ENCODE measurements at regions not wholly inside any gene's neighbourhood (a gene's known extent, or its start where the extent isn't known, plus 50 kb on each side); places are given as distances from the start of the nearest gene placed in this dataset.

GRCh38 chr16:51853586-51853985 lies 693.4 kb downstream of the TOX3 start:
- TF ChIP-seq RAD21 (IDR thresholded peaks at IDR 0.05; ENCODE audit: low read depth) = no peak
- TF ChIP-seq TCF12 (IDR thresholded peaks at IDR 0.05; ENCODE audit: low read depth) = no peak
- no peak for TF ChIP-seq EP300 (IDR thresholded peaks at IDR 0.05; ENCODE audit: borderline replicate concordance)
- TF ChIP-seq TEAD4 (IDR thresholded peaks at IDR 0.05) = no peak
- TF ChIP-seq CEBPB (IDR thresholded peaks at IDR 0.05) = no peak
- no peak for TF ChIP-seq YY1 (IDR thresholded peaks at IDR 0.05; ENCODE audit: low read depth)
- TF ChIP-seq MAX (IDR thresholded peaks at IDR 0.05) = no peak
- no peak for TF ChIP-seq NFIC (IDR thresholded peaks at IDR 0.05)
- no peak for TF ChIP-seq FOXM1 (IDR thresholded peaks at IDR 0.05; ENCODE audit: borderline replicate concordance, low read depth)
- TF ChIP-seq TAF1 (IDR thresholded peaks at IDR 0.05; ENCODE audit: low read depth) = no peak
- no peak for TF ChIP-seq CREB1 (IDR thresholded peaks at IDR 0.05; ENCODE audit: low read depth)
- TF ChIP-seq EGR1 (IDR thresholded peaks at IDR 0.05) = no peak

- TF ChIP-seq REST (IDR thresholded peaks at IDR 0.05; ENCODE audit: low read depth) = no peak
- no peak for TF ChIP-seq RAD21 (IDR thresholded peaks at IDR 0.05; ENCODE audit: low read depth)
- no peak for TF ChIP-seq MAX (IDR thresholded peaks at IDR 0.05)
- TF ChIP-seq EP300 (IDR thresholded peaks at IDR 0.05; ENCODE audit: borderline replicate concordance) = no peak
- TF ChIP-seq TEAD4 (IDR thresholded peaks at IDR 0.05) = no peak
- no peak for TF ChIP-seq TCF12 (IDR thresholded peaks at IDR 0.05; ENCODE audit: low read depth)
- no peak for TF ChIP-seq CEBPB (IDR thresholded peaks at IDR 0.05)
- no peak for TF ChIP-seq FOXM1 (IDR thresholded peaks at IDR 0.05; ENCODE audit: borderline replicate concordance, low read depth)
- no peak for TF ChIP-seq EGR1 (IDR thresholded peaks at IDR 0.05)
- TF ChIP-seq NFIC (IDR thresholded peaks at IDR 0.05) = no peak
Observed at GRCh38 chr16:51852892-51853291, 694.1 kb downstream of the TOX3 start.

- TF ChIP-seq CEBPB (IDR thresholded peaks at IDR 0.05) = no peak
- no peak for TF ChIP-seq REST (IDR thresholded peaks at IDR 0.05; ENCODE audit: low read depth)
- TF ChIP-seq EP300 (IDR thresholded peaks at IDR 0.05; ENCODE audit: borderline replicate concordance) = no peak
- TF ChIP-seq YY1 (IDR thresholded peaks at IDR 0.05; ENCODE audit: low read depth) = no peak
- TF ChIP-seq RAD21 (IDR thresholded peaks at IDR 0.05; ENCODE audit: low read depth) = no peak
- TF ChIP-seq TCF12 (IDR thresholded peaks at IDR 0.05; ENCODE audit: low read depth) = no peak
- no peak for TF ChIP-seq MAX (IDR thresholded peaks at IDR 0.05)
- TF ChIP-seq EGR1 (IDR thresholded peaks at IDR 0.05) = no peak
- TF ChIP-seq FOXM1 (IDR thresholded peaks at IDR 0.05; ENCODE audit: borderline replicate concordance, low read depth) = no peak
- no peak for TF ChIP-seq CREB1 (IDR thresholded peaks at IDR 0.05; ENCODE audit: low read depth)
- TF ChIP-seq NFIC (IDR thresholded peaks at IDR 0.05) = no peak
Observed at GRCh38 chr16:51851111-51851510, 695.8 kb downstream of the TOX3 start.

GRCh38 chr16:51849715-51850114 lies 697.2 kb downstream of the TOX3 start:
- no peak for TF ChIP-seq USF1 (IDR thresholded peaks at IDR 0.05)
- TF ChIP-seq ZBTB7A (IDR thresholded peaks at IDR 0.05; ENCODE audit: low read depth) = no peak

- TF ChIP-seq TCF12 (IDR thresholded peaks at IDR 0.05; ENCODE audit: low read depth) (no peak), MAX (IDR thresholded peaks at IDR 0.05) (no peak), RAD21 (IDR thresholded peaks at IDR 0.05; ENCODE audit: low read depth) (no peak), YY1 (IDR thresholded peaks at IDR 0.05; ENCODE audit: low read depth) (no peak), TAF1 (IDR thresholded peaks at IDR 0.05; ENCODE audit: low read depth) (no peak), ZBTB7A (IDR thresholded peaks at IDR 0.05; ENCODE audit: low read depth) (no peak), NFIC (IDR thresholded peaks at IDR 0.05) (no peak), TEAD4 (IDR thresholded peaks at IDR 0.05) (no peak)
Observed at GRCh38 chr16:51845586-51846305, 694.7 kb upstream of the SALL1 start.

- no peak for TF ChIP-seq USF1 (IDR thresholded peaks at IDR 0.05)
- TF ChIP-seq REST (IDR thresholded peaks at IDR 0.05; ENCODE audit: low read depth) = no peak
- no peak for TF ChIP-seq NFIC (IDR thresholded peaks at IDR 0.05)
- no peak for TF ChIP-seq ZBTB7A (IDR thresholded peaks at IDR 0.05; ENCODE audit: low read depth)
- no peak for TF ChIP-seq TCF12 (IDR thresholded peaks at IDR 0.05; ENCODE audit: low read depth)
- TF ChIP-seq MAX (IDR thresholded peaks at IDR 0.05) = no peak
- no peak for TF ChIP-seq EGR1 (IDR thresholded peaks at IDR 0.05)
- no peak for TF ChIP-seq CREB1 (IDR thresholded peaks at IDR 0.05; ENCODE audit: low read depth)
- no peak for TF ChIP-seq EP300 (IDR thresholded peaks at IDR 0.05; ENCODE audit: borderline replicate concordance)
- no peak for TF ChIP-seq RAD21 (IDR thresholded peaks at IDR 0.05; ENCODE audit: low read depth)
- TF ChIP-seq YY1 (IDR thresholded peaks at IDR 0.05; ENCODE audit: low read depth) = no peak
- no peak for TF ChIP-seq CEBPB (IDR thresholded peaks at IDR 0.05)
- no peak for TF ChIP-seq TAF1 (IDR thresholded peaks at IDR 0.05; ENCODE audit: low read depth)
Observed at GRCh38 chr16:51839727-51840462, 688.8 kb upstream of the SALL1 start.
